ENCODE measurements at regions not wholly inside any gene's neighbourhood (a gene's known extent, or its start where the extent isn't known, plus 50 kb on each side); places are given as distances from the start of the nearest gene placed in this dataset.
A peak's percentile ranks its signal among the peaks of the same experiment; 100 is the strongest.

- TF ChIP-seq EZH2 (IDR thresholded peaks at IDR 0.05; ENCODE audit: insufficient read depth, poor library complexity, severe bottlenecking) (no peak), EZH2phosphoT487 (IDR thresholded peaks at IDR 0.05; ENCODE audit: insufficient read depth, low read depth) (no peak)
- H3K79me2 ChIP-seq (ENCODE audit: insufficient read depth) = no peaks in the 10 kb centered on the region
- no peaks in the 10 kb centered on the region for H3K36me3 ChIP-seq (ENCODE audit: low read depth)
- no peaks in the 10 kb centered on the region for H3K9me2 ChIP-seq (ENCODE audit: insufficient read depth)
- DNase-seq = no peak
- H3K27ac ChIP-seq = no peak overlapping the region
- WGBS, 2 experiments (ENCODE audit: low coverage in 1 of 2, low lambda C conversion rate in 2 of 2, missing lambda C conversion rate in 2 of 2) = 29 to 33% methylated on average over 7 of the region's 7 CpGs
- no peaks in the 10 kb centered on the region for H3K4me1 ChIP-seq (ENCODE audit: insufficient read depth)
- no peaks in the 10 kb centered on the region for H3K9me3 ChIP-seq (ENCODE audit: low read depth)
- H3K27me3 ChIP-seq (replicated peaks; ENCODE audit: insufficient read depth) = peaks cover 7% of the 10 kb centered on the region; the same call in 1 of the 2 replicates
- no peak overlapping the region for H3K4me3 ChIP-seq
- H3K9ac ChIP-seq = no peak overlapping the region
- no peaks in the 10 kb centered on the region for H4K20me1 ChIP-seq (ENCODE audit: insufficient read depth)
- H2AFZ ChIP-seq = no peak overlapping the region
- no peaks in the 10 kb centered on the region for H3F3A ChIP-seq (ENCODE audit: insufficient read depth)
- in situ Hi-C loops (cut with MboI) = loop anchor here (25.0 kb wide), 2 partner anchors 513 to 988 kb away; partner anchors contain the start of gene ZNF521
- H3K4me2 ChIP-seq (ENCODE audit: unreplicated experiment) = no peak overlapping the region
Measured at GRCh38 chr18:25875551-25876240, 214.7 kb downstream of the SS18 start.

- no peak overlapping the region for H3K4me2 ChIP-seq (ENCODE audit: unreplicated experiment)
- 19 to 26% methylated on average over 3 of the region's 3 CpGs for WGBS, 2 experiments (ENCODE audit: low coverage in 1 of 2, low lambda C conversion rate in 2 of 2, missing lambda C conversion rate in 2 of 2)
- in situ Hi-C loops (cut with MboI) = loop anchor here (25.0 kb wide), 1 partner anchor 112 kb away; no protein-coding TSS in a partner anchor
Measured at GRCh38 chr18:25873833-25874232, 216.6 kb downstream of the SS18 start.

GRCh38 chr18:25866331-25866730 lies 224.1 kb downstream of the SS18 start:
- H3K9me3 ChIP-seq (ENCODE audit: low read depth) = no peaks in the 10 kb centered on the region
- no peak for DNase-seq
- no peak overlapping the region for H3K4me3 ChIP-seq
- no peaks in the 10 kb centered on the region for H3K79me2 ChIP-seq (ENCODE audit: insufficient read depth)
- H4K20me1 ChIP-seq (ENCODE audit: insufficient read depth) = no peaks in the 10 kb centered on the region
- no peak overlapping the region for H3K4me2 ChIP-seq (ENCODE audit: unreplicated experiment)
- TF ChIP-seq EZH2phosphoT487 (IDR thresholded peaks at IDR 0.05; ENCODE audit: insufficient read depth, low read depth) (no peak), EZH2 (IDR thresholded peaks at IDR 0.05; ENCODE audit: insufficient read depth, poor library complexity, severe bottlenecking) (no peak)
- no peaks in the 10 kb centered on the region for H3K36me3 ChIP-seq (ENCODE audit: low read depth)
- no peak overlapping the region for H3K27ac ChIP-seq
- H3F3A ChIP-seq (ENCODE audit: insufficient read depth) = no peaks in the 10 kb centered on the region
- no peaks in the 10 kb centered on the region for H3K9me2 ChIP-seq (ENCODE audit: insufficient read depth)
- H3K27me3 ChIP-seq (replicated peaks; ENCODE audit: insufficient read depth) = no peaks in the 10 kb centered on the region; the same call in none of the 2 replicates
- no peak overlapping the region for H3K9ac ChIP-seq
- no peak overlapping the region for H2AFZ ChIP-seq
- no peaks in the 10 kb centered on the region for H3K4me1 ChIP-seq (ENCODE audit: insufficient read depth)
- in situ Hi-C loops (cut with MboI) = loop anchor here (25.0 kb wide), 1 partner anchor 104 kb away; no protein-coding TSS in a partner anchor
- 50 to 52% methylated on average over 3 of the region's 3 CpGs for WGBS, 2 experiments (ENCODE audit: low coverage in 1 of 2, low lambda C conversion rate in 2 of 2, missing lambda C conversion rate in 2 of 2)

More at GRCh38 chr18:25873833-25874232, 216.6 kb downstream of the SS18 start:
- no peaks in the 10 kb centered on the region for H3K4me1 ChIP-seq (ENCODE audit: insufficient read depth)
- no peaks in the 10 kb centered on the region for H3F3A ChIP-seq (ENCODE audit: insufficient read depth)
- no peaks in the 10 kb centered on the region for H3K9me3 ChIP-seq (ENCODE audit: low read depth)
- H3K9ac ChIP-seq = no peak overlapping the region
- no peak overlapping the region for H2AFZ ChIP-seq
- no peak overlapping the region for H3K4me3 ChIP-seq
- no peak overlapping the region for H3K27ac ChIP-seq
- TF ChIP-seq EZH2phosphoT487 (IDR thresholded peaks at IDR 0.05; ENCODE audit: insufficient read depth, low read depth) (no peak), EZH2 (IDR thresholded peaks at IDR 0.05; ENCODE audit: insufficient read depth, poor library complexity, severe bottlenecking) (no peak)
- no peaks in the 10 kb centered on the region for H4K20me1 ChIP-seq (ENCODE audit: insufficient read depth)
- no peak for DNase-seq
- no peaks in the 10 kb centered on the region for H3K36me3 ChIP-seq (ENCODE audit: low read depth)
- H3K27me3 ChIP-seq (replicated peaks; ENCODE audit: insufficient read depth) = peaks cover 7% of the 10 kb centered on the region; the same call in 1 of the 2 replicates
- H3K79me2 ChIP-seq (ENCODE audit: insufficient read depth) = no peaks in the 10 kb centered on the region
- H3K9me2 ChIP-seq (ENCODE audit: insufficient read depth) = no peaks in the 10 kb centered on the region

- Histone ChIP-seq H3K27me3 (replicated peaks; ENCODE audit: insufficient read depth) (no peaks in the 10 kb centered on the region; the same call in none of the 2 replicates), H4K20me1 (ENCODE audit: insufficient read depth) (no peaks in the 10 kb centered on the region), H3K9ac (no peak overlapping the region), H3K27ac (no peak overlapping the region), H3K4me3 (no peak overlapping the region), H3K4me2 (ENCODE audit: unreplicated experiment) (no peak overlapping the region), H3F3A (ENCODE audit: insufficient read depth) (no peaks in the 10 kb centered on the region), H3K4me1 (ENCODE audit: insufficient read depth) (no peaks in the 10 kb centered on the region), H3K79me2 (ENCODE audit: insufficient read depth) (no peaks in the 10 kb centered on the region), H3K9me2 (ENCODE audit: insufficient read depth) (no peaks in the 10 kb centered on the region), H3K36me3 (ENCODE audit: low read depth) (no peaks in the 10 kb centered on the region), H2AFZ (no peak overlapping the region), H3K9me3 (ENCODE audit: low read depth) (no peaks in the 10 kb centered on the region)
- in situ Hi-C loops (cut with MboI) = loop anchor here (25.0 kb wide), 1 partner anchor 101 kb away; no protein-coding TSS in a partner anchor
- DNase-seq = peak; percentile 40
- no peak for TF ChIP-seq EZH2phosphoT487 (IDR thresholded peaks at IDR 0.05; ENCODE audit: insufficient read depth, low read depth)
- no peak for TF ChIP-seq EZH2 (IDR thresholded peaks at IDR 0.05; ENCODE audit: insufficient read depth, poor library complexity, severe bottlenecking)
- 19% methylated on average over 9 of the region's 9 CpGs for WGBS, 2 experiments (ENCODE audit: low coverage in 1 of 2, low lambda C conversion rate in 2 of 2, missing lambda C conversion rate in 2 of 2)
Measured at GRCh38 chr18:25862881-25863600, 227.4 kb downstream of the SS18 start.

Measured in GM23248 (cell line).